Fibroblast of skin of back (primary cell): ENCODE measurements at regions not wholly inside any gene's neighbourhood (a gene's known extent, or its start where the extent isn't known, plus 50 kb on each side); places are given as distances from the start of the nearest gene placed in this dataset.

ENCODE experiments used
- DNase-seq: peaks from one replicate; pipeline ENCODE4 v3.0.0-alpha.2; 2013

GRCh38 chr11:116243991-116244390 lies 528.8 kb downstream of the BUD13 start:
- DNase-seq: no peak

- DNase-seq: no peak
These were observed 530.8 kb downstream of the BUD13 start for GRCh38 chr11:116242006-116242405.

DNA sequence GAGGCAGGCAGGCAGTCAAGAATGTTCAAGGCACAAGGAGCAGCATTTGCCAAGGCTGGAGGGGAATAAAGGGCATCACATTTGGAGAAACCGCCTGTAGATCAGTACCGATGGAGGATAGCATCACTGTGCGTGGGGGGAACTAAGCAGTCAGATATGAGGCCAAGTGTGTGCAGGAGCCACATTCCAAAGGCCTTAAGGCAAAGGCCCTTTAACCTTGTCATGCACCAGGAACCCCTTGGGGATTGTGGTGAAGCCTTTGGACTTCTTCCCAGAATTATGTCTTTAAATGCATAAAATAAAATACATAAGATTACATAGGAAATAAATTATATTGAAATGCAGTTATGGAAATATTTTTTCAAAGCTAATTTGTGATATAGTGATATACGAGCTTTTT lies 532.1 kb downstream of the BUD13 start:
- peak; percentile 74 for DNase-seq

GRCh38 chr11:116239247-116239646 lies 533.5 kb downstream of the BUD13 start:
- DNase-seq: no peak

DNA sequence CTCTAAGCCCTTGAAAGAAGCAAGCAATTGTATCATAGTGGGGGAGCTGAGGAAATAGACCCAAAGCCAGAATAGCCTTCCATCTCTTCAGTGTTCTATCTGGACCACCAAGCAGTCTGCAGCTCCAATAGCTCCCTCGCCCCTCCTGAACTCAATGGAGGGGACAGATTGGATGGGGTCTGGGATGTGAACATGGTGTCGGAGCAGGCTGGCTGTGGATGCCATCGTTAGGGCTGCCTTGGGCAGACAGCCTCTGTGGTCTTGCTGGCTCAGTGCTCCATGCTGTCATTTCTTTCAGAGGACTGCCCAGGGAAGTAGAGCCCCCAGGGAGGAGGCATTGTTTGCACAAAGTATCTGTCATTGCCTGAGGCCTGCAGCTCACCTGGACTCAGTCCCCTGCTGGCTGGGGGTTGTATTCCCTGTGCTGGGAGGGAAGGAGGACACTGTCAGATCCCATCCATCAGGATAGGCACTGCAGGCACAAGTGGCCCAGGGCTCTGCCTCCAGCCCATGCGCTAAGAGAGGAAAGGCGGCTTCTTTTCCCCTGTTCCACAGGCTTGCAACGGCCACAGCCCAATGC lies 537.7 kb downstream of the BUD13 start:
- no peak for DNase-seq

- DNase-seq: no peak
These were observed 539.2 kb downstream of the BUD13 start for GRCh38 chr11:116233561-116233960.

DNA sequence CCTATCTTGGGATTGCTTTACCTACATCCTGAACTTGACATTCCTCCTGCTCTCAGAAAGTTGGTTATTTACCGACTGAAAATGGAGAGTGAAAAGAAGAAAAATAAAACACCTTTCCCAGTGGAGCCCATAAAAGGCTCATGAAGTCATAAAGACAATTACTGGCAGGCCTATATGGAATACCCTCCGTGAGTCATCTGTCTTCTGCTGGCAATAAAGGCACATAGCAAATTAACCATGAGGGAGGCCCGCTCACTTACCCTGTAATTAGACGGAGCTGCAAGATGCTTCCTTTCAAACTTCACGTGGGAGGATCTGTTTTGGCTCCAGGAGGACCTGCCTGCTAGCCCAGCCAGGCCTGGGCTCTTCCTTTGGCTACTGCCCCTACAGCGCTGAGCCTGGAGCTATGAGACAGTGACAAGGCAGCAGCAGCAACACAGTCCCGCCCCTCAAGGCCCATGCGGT lies 540.4 kb downstream of the BUD13 start:
- DNase-seq: no peak

DNA sequence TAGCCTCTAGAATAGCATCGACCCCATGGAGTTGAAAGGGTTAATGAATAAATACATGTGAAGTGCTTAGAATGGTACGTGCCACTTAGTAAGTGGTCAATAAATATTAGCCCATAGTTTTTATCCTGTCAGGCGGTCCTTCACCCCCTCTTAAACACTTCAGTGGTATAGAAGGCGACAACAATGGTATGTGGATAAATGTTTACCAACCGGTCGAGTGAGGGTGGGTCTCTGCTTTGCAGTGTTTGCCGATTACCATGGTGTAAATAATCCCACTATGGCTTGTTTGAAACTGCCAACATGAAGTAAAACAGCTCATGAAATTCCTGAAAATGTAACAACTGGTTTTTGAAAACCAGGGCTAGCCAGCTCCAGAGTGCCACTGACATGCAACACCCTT lies 541.2 kb downstream of the BUD13 start:
- DNase-seq: no peak

- no peak for DNase-seq
These were observed 542.3 kb downstream of the BUD13 start for GRCh38 chr11:116230438-116230837.

- no peak for DNase-seq
These were observed 543.4 kb downstream of the BUD13 start for GRCh38 chr11:116229236-116229970.

GRCh38 chr11:116226731-116227130 lies 546.1 kb downstream of the BUD13 start:
- DNase-seq: no peak

DNA sequence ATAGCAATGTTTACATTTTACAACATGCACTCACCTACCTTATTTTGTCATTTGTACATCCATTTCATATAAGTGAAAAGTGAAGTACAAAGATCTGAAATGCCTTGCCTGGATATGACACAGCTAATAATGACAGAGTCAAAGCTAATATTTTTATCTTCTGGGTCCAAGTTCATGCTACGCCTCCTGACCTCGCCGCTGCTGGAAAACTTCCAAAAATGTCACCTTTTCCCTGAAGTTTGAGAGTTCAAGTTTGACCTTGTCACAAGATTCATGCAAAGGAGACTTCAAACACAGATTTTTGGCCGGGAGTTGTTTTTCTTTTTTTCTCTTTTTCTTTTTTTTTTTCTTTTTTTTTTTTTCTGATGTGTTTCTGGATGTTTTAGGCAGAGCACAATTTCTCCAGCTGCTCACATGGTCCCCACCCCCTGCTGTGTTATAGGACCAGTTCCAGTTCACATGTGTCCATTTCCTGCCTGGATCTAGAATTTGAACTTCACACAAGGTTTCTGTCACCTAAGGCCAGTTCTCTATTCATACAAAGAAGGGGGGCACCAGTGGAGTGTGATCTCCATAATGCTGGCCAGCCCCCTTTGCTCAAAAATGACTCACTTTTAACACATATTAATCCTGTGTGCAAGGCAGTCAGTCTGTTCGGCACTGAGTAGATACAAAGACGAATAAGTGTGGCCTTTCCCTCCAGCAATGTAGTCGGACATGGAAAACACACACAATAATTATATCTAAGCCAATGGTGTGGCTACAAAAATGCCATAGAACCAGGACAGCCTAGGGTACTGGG lies 546.8 kb downstream of the BUD13 start:
- no peak for DNase-seq

GRCh38 chr11:116225236-116225635 lies 547.6 kb downstream of the BUD13 start:
- no peak for DNase-seq

DNA sequence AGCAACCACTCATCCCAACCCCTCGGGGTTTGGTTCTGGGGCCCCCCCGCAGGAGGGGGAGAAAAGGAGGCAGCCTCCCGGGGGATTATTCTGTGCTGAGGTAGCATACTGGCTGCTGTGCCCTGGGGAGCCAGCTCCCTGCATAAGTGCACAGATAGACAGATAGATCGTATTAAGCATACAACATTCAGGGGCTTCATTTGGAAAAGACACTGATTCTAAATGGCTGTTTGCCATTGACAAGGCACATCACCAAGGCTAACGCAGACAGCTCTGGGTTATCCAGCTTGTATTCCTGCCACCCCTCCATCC lies 547.9 kb downstream of the BUD13 start:
- DNase-seq: no peak

- peak; percentile 32 for DNase-seq
These were observed 548.5 kb downstream of the BUD13 start for GRCh38 chr11:116224154-116224888.

DNA sequence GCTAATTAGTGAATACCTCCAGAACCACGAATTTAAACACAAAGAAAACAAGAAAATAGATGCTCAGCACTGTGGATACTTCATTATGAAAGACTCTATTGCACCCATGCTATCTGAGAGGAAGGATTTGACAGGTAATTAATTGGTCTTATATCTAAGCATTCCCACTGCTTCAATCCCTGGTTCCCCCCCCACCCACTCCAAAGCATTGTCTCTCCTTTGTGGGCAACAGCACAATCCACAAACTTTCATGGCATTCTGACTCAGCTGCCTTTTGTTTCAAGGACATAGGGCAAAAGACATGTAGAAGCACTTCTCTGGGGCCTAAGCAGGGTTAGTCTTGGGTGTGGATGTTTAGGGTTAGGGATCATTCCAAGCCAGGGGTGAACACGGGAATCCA lies 551.4 kb downstream of the BUD13 start:
- no peak for DNase-seq

- DNase-seq: no peak
These were observed 553.6 kb downstream of the BUD13 start for GRCh38 chr11:116219171-116219635.

GRCh38 chr11:116217441-116217840 lies 555.3 kb downstream of the BUD13 start:
- no peak for DNase-seq

GRCh38 chr11:116217006-116217405 lies 555.8 kb downstream of the BUD13 start:
- DNase-seq: no peak

GRCh38 chr11:116215471-116216113 lies 557.2 kb downstream of the BUD13 start:
- no peak for DNase-seq

- no peak for DNase-seq
These were observed 561.6 kb downstream of the BUD13 start for GRCh38 chr11:116211147-116211546.

DNA sequence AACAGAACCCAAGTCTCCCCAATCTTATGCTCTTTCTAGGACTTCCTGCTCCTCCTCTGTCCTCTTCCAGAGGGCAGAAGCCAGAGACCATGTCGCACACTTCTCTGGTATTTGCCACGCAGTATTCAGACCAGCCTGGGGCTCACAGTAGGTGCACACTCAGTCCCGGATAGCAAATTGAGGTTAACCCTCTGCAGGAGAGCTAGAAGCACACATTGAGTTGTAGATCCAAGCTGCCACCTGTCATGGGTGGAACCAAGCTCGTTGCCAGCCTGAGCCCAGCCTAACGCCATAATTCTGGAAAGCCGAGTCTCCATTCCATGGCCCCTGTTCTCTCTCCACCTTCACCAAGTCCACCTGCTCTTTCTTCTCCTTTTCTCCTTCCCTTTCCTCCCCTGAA lies 562.1 kb downstream of the BUD13 start:
- no peak for DNase-seq
